HG03045 (cell line): ENCODE measurements at regions not wholly inside any gene's neighbourhood (a gene's known extent, or its start where the extent isn't known, plus 50 kb on each side); places are given as distances from the start of the nearest gene placed in this dataset.

Experiments
- ATAC-seq: cut with Tn5 transposase; IDR thresholded peaks from one replicate; pipeline ENCODE4 v1.9.1; 2021; ENCODE audit warnings: mild to moderate bottlenecking, moderate library complexity; ENCODE audit not compliant: unreplicated experiment

GRCh38 chr10:90378524-90379076, 479.2 kb downstream of the HTR7 start:
- no peak for ATAC-seq

- ATAC-seq: no peak
These were observed 476.4 kb downstream of the HTR7 start for GRCh38 chr10:90381468-90381867.

- ATAC-seq: no peak
These were observed 468.0 kb downstream of the HTR7 start for GRCh38 chr10:90389876-90390275.

GRCh38 chr10:90394311-90394710, 463.5 kb downstream of the HTR7 start:
- no peak for ATAC-seq

- ATAC-seq: no peak
These were observed 461.1 kb downstream of the HTR7 start for GRCh38 chr10:90396721-90397120.

- no peak for ATAC-seq
These were observed 459.3 kb downstream of the HTR7 start for GRCh38 chr10:90398566-90398965.

GRCh38 chr10:90399782-90400181, 458.1 kb downstream of the HTR7 start:
- ATAC-seq: no peak

- ATAC-seq: no peak
These were observed 454.4 kb downstream of the HTR7 start for GRCh38 chr10:90403211-90404000.

- ATAC-seq: no peak
These were observed 450.7 kb downstream of the HTR7 start for GRCh38 chr10:90407131-90407530.

GRCh38 chr10:90407851-90408250, 450.0 kb downstream of the HTR7 start:
- no peak for ATAC-seq

GRCh38 chr10:90412582-90412981, 445.3 kb downstream of the HTR7 start:
- ATAC-seq: no peak

GRCh38 chr10:90413196-90413595, 444.6 kb downstream of the HTR7 start:
- ATAC-seq: no peak

GRCh38 chr10:90414926-90415325, 442.9 kb downstream of the HTR7 start:
- ATAC-seq: no peak

GRCh38 chr10:90417029-90417428, 440.8 kb downstream of the HTR7 start:
- ATAC-seq: no peak

GRCh38 chr10:90417476-90418210, 440.2 kb downstream of the HTR7 start:
- no peak for ATAC-seq

GRCh38 chr10:90418869-90419652, 438.8 kb downstream of the HTR7 start:
- ATAC-seq: no peak

- peak; percentile 57 for ATAC-seq
These were observed 437.1 kb downstream of the HTR7 start for GRCh38 chr10:90420637-90421318.

- no peak for ATAC-seq
These were observed 436.0 kb downstream of the HTR7 start for GRCh38 chr10:90421874-90422273.

GRCh38 chr10:90424730-90425129, 433.1 kb downstream of the HTR7 start:
- no peak for ATAC-seq

- no peak for ATAC-seq
These were observed 427.7 kb downstream of the HTR7 start for GRCh38 chr10:90430186-90430585.

GRCh38 chr10:90432866-90433265, 425.0 kb downstream of the HTR7 start:
- ATAC-seq: no peak
